GM21390 (cell line): ENCODE measurements at regions not wholly inside any gene's neighbourhood (a gene's known extent, or its start where the extent isn't known, plus 50 kb on each side); places are given as distances from the start of the nearest gene placed in this dataset.

Experiments used
- ATAC-seq: cut with Tn5 transposase; IDR thresholded peaks from one replicate; pipeline ENCODE4 v1.9.1; 2021; ENCODE audit not compliant: unreplicated experiment

GRCh38 chr5:167008705-167009104 is 1282.7 kb upstream of the WWC1 start:
- no peak for ATAC-seq

GRCh38 chr5:167011196-167011595 is 1280.2 kb upstream of the WWC1 start:
- no peak for ATAC-seq

- ATAC-seq = no peak
Measured at GRCh38 chr5:167012123-167013034, 1279.1 kb upstream of the WWC1 start.

GRCh38 chr5:167014401-167015056 is 1276.9 kb upstream of the WWC1 start:
- no peak for ATAC-seq

- no peak for ATAC-seq
Measured at GRCh38 chr5:167020418-167020817, 1271.0 kb upstream of the WWC1 start.

GRCh38 chr5:167029488-167029887 is 1262.0 kb upstream of the WWC1 start:
- ATAC-seq = no peak

GRCh38 chr5:167030500-167031120 is 1260.8 kb upstream of the WWC1 start:
- ATAC-seq = no peak

GRCh38 chr5:167036585-167036984 is 1254.9 kb upstream of the WWC1 start:
- ATAC-seq = no peak

- peak; percentile 85 for ATAC-seq
Measured at GRCh38 chr5:167049043-167049663, 1242.3 kb upstream of the WWC1 start.

GRCh38 chr5:167049771-167050567 is 1241.5 kb upstream of the WWC1 start:
- no peak for ATAC-seq

GRCh38 chr5:167050568-167051401 is 1240.7 kb upstream of the WWC1 start:
- no peak for ATAC-seq

GRCh38 chr5:167051402-167051768 is 1240.1 kb upstream of the WWC1 start:
- ATAC-seq = no peak

GRCh38 chr5:167052791-167053190 is 1238.7 kb upstream of the WWC1 start:
- no peak for ATAC-seq

GRCh38 chr5:167057665-167058064 is 1233.8 kb upstream of the WWC1 start:
- no peak for ATAC-seq

GRCh38 chr5:167061695-167062094 is 1229.8 kb upstream of the WWC1 start:
- ATAC-seq = no peak

GRCh38 chr5:167063116-167063515 is 1228.3 kb upstream of the WWC1 start:
- no peak for ATAC-seq

GRCh38 chr5:167063788-167064187 is 1227.7 kb upstream of the WWC1 start:
- no peak for ATAC-seq

- no peak for ATAC-seq
Measured at GRCh38 chr5:167064198-167064776, 1227.2 kb upstream of the WWC1 start.

- ATAC-seq = no peak
Measured at GRCh38 chr5:167065794-167066193, 1225.7 kb upstream of the WWC1 start.
